HG02938 (cell line): ENCODE measurements at regions not wholly inside any gene's neighbourhood (a gene's known extent, or its start where the extent isn't known, plus 50 kb on each side); places are given as distances from the start of the nearest gene placed in this dataset.

Source experiments
- ATAC-seq: cut with Tn5 transposase; IDR thresholded peaks from one replicate; pipeline ENCODE4 v1.9.1; 2021; ENCODE audit warnings: mild to moderate bottlenecking, moderate library complexity; ENCODE audit not compliant: unreplicated experiment

DNA sequence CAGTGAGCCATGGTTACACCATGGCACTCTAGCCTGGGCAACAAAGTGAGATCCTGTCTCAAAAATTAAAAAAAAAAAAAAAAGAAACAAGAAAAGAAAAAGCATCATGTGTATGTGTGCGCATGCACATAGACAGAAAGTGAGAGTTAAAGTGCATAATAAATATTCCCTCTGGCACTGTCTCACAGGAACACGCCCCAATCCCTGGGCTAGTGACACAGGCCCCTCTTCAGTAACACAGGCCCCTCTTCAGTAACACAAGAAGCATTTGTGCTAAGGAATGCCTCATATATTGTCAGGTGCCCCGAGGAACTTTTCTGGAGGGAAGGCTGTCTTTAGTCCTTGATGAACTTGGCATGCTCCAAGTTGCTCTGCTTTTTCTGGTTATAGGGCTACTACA, 57.5 kb downstream of the RPL27A start:
- no peak for ATAC-seq

DNA sequence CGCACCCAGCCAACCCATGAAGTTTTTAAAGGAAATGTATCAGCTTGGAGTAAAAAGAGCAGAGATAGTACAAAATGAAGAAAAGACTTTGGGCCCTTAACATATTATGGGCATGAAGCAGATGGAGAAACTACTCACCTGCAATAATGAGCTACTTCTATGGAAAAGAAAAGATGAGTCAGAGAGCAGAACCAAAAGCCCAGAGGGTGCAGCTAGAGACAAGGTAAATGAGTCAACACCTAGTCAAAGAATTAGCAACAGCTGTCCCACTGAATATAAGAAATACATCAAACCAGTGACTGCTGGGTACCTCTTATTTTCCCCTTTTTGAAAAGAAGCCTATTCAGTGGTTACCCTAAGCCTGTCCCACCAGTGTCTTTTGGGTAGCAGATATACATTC, 61.8 kb downstream of the RPL27A start:
- ATAC-seq: no peak

DNA sequence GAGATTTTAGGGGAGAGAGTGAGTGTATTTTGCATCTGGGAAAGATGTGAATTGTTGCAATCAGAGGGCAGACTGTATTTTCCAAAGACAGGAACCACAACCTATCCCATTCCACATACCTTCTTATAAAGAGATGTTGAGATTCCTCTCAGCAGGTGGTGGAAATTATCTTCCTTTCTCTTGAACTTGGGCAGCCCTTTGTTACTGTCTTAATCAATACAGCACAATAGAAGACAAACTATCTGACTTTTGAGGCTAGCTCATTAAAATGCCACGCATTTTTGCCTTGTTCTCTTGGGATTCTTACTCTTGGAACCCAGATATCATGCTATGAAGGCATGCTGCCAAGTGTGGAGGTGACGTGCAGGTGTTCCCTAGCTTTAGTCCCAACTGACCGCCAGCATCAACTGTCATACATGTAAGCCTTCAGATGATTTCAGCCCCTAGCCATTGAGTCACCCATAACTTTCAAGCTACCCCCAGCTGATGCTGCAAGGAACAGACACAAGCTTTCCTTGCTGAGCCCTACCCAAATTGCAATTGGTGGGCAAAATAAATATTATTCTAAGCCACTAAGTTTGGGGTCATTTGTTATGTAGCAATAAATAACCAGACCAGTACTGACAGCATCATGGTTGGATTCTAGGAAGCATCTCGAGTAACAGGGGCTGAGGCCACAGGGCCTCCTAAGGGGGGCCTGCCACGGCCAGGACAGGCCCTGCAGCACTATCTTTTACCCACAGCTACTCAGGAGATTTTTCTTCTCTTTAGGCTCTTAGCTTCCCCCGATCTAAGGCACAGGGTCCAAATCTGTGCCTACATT, 63.0 kb downstream of the RPL27A start:
- ATAC-seq: no peak

DNA sequence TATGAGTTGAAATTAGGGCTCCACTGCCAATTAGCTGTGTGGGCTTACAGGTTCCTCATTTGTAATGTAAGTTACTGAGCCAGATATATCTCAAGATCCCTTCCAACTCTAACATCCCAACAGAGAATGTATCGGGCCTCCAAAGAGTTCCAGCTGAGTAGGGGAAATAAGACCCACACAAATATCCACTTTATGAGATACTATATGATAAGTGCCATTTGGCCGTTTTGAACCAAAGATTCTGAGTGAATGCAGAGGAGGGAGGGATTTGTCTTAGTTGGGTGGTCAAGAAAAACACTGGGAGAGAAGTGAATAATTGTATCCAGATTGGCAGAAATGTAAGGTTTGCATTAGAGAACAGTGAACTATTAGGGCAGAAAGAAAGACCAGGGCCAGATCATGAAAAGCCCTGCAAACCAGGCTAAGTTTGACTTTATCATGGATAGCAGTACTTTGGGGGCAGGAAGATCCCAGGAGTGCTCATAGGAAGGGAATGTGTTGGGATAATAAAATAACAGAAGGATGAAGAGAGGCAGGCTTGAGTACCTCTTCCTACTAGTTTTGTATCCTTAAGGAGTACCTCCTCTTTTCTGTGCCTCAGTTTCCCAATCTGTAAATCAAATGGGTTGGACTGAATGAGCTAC, 63.9 kb downstream of the RPL27A start:
- no peak for ATAC-seq

DNA sequence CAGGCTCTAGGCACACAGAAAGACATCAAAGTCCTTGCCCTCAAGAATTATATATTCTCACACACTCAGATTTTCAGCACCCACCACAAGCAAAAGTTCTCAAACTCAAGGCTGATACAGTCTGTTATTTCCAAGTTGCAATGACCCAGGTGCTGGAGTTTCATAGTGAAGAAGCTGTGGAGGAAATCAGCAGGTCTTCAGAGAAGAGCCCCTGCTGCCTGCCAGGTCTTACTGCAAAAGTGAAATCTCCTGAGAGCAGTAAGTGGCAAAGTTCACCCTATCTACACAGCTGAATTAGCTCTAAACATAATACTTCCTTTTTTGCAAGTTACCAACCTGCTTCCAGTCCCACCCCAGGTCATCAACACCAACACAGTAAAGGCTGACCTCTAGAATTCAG, 64.6 kb downstream of the RPL27A start:
- no peak for ATAC-seq

DNA sequence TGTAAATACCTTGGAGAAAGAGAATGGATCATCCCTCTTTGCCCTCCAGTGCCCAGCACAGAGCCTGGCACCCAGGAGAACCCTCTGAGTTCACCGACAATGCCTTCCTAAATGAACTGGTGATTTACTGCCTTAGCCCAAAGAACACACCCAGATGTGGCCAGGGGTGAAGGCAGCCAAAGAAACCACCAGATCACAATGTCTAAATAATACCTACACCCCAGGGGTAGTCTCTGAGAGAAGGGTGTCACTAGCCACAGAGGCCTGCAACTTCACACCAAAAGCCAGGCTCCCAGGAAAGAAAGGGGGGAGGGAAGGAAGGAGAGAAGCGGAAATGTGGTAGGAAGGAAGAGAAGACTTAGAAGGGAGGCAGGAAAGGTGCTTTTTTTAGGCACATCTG, 65.7 kb downstream of the RPL27A start:
- ATAC-seq: no peak

DNA sequence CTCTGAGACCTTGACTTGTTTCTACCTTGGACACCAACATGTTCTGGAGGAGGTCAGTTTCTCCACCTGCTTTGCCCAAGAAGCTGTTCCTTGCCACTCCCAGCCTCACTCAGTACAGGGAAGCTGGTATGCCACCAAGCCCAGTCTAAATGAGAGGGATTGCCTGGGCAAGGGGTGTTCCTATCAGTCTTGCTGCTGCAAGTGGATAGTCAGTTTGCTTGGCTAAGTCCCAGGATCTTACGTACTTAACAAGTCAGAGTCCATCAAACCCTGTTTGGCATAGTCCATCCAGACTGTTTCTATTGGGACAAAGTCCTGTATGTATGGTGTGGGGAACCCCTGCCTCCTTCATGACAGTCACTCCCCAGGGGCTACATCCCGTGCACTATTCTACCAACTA, 66.6 kb downstream of the RPL27A start:
- no peak for ATAC-seq

DNA sequence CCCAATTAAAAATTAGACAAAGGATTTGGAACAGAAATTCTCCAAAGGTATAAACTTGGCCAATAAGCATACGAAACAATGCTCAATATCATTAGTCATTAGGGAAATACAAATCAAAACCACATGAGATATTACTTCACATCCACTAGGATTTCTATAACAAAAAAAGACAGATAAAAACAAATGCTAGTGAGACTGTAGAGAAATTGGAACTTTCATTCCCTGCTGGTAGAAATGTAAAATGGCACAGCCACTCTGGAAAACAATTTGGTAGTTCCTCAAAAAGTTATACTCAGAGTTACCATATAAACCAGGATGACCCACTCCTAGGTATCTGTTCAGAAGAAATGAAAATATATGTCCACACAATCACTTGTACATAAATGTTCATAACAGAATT, 71.6 kb downstream of the RPL27A start:
- no peak for ATAC-seq

DNA sequence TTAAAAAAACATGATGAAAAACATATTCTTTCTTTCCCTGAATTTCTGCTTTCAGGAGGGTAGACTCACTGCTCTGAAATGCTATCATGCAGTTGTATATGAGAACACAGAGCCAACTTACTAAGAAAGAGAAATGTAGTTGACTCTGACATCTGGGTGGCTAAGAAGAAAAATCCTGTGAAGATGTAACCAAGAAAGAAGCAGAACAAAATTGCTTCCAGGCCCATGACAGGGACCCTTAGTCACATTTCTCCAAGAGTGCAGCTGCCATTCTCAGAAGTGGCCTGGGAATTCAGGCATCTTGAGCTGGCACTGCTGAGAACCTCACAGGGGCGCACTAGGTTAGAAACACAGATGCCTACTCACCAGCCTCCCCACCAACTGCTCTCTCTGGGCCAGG, 73.6 kb downstream of the RPL27A start:
- no peak for ATAC-seq

DNA sequence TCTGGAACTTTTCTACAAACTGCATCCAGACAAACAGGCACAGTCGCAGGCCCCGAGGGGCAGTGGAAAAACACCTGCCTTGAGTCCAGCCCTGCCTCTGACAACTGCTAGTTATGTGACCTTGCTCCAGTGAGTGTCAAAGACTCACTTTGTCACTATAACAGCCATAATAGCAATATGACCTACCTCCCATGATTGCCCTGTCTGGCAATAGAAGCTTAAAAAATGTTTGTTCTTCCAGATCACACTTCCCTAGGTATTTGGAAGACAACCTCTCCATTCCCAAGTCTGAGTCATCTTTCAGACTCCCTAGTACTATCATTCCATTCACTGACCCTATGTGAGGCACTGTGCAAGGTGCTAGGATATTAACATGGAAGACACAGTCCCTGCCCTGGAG, 74.5 kb downstream of the RPL27A start:
- no peak for ATAC-seq

DNA sequence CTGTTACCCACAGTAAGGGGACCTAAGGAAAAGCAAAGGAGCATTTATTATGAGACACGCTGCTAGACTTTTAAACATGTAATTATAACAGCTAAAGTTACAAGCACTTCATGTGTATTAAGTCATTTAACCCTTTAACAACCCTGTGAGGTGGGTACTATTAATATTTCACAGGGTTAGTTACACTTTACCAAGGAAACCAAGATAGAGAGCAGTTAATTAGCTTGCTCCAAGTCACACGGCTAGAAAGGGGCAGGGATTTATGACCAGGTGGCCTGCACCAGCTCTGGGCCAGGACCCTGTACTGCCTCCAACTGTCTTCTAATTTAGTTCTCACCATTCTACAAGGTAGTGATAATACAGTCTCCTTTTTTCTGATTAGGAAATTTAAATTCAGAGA, 74.9 kb downstream of the RPL27A start:
- ATAC-seq: no peak

DNA sequence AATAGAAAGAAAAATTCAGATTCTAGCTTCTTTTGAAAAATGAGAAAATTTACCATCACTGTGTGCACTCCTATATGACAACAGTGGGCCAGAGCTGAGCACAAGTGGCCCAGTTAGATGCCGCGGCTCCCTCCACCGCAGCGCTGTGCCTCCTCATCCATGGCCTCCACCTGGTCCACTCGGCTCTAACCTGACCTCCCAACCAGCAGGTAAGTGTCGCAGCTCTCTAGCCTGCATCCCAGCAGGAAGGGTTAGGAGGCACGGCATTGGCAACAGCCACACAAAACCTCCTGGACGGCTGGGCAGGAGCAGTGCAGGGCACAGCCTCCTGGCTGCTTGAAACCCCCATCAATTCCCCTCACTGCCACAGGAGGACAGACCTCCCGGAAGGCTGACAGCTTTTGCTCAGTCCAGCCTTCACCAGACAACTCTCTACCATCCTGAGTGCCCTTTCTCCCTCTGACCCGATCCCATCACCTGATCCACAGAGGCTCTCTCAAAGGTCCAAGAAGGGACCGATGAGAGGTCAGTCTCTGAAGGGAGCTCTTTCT, 76.1 kb downstream of the RPL27A start:
- ATAC-seq: no peak

DNA sequence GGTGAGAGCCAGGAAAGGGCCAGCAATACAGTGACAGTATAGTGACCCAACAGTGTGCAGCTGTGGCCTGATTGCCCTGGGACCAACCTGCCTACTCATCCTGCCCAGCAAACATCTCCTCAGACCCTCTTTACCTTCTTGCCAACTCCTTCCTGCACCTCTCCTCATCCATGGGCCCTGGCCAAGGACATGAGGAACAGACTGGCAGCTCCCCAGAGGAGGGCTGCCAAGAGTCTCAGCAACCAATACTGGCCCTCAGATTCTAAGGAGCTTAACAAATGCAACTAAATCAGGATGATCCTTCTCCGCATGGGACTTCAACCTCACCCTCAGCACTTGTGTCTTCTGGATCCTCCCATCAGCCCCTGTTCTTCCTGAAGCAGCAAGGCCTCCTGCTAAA, 77.0 kb downstream of the RPL27A start:
- ATAC-seq: no peak

DNA sequence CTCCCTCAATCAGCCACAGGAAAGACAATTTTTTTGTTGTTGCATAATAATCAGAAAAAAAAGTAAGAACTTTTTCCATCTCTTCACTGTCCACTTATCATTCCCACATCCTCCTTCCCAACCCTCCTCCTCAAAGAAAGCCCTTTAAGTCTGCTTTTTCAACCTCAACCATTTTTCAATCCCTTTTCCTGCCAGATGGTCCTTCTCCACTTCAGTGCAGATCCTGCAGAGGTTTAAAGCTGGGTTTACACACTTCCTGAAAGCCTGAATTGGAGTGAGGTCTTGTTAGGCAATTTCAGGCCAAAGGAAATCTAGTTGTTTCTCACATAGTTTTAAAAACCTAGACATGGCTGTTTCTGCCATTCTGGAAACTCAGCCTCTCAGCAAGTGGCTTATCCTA, 78.3 kb downstream of the RPL27A start:
- no peak for ATAC-seq

DNA sequence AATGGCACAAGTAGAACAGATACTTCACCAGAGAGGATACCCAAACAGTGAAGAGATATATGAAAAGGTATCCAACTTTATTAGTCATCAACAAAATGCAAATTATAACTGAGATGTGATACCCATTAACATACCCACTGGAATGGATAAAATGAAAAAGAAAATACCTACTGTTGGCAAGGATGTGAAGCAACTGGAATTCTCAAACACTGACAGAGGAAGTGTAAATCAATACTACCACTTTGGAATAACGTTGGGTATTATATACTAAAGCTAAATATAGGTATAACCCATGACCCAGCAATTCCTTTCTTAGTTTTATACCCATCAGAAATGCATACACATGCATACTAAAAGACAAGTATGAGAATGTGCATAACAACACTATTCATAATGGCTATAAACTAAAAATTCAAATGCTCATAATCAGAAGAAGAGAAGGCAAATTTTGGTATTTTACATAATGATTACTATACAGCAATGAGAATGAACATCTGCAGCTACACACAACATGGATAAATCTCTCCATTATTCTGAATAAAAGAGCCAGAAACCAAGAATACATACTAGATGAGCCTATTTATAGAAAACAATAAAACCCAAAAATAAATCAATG, 80.6 kb downstream of the RPL27A start:
- no peak for ATAC-seq

DNA sequence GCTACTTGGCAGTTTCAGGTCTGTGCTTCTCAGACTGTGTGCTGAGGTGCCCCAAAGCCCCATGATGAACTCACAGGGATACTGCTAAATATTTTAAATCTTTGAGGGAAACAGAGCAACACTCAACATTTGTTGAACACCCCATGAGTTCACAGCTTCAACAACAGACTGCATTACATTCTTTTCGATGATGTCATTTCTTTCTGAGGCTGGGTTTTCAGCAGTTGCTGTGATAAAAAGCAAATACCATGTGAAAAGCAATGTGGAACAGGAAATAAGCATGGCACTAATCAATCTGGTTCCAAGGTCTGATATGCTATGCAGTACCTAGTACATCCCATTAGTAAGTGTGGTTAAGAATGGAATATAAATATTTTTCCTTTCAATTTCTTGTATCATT, 82.7 kb downstream of the RPL27A start:
- ATAC-seq: no peak

DNA sequence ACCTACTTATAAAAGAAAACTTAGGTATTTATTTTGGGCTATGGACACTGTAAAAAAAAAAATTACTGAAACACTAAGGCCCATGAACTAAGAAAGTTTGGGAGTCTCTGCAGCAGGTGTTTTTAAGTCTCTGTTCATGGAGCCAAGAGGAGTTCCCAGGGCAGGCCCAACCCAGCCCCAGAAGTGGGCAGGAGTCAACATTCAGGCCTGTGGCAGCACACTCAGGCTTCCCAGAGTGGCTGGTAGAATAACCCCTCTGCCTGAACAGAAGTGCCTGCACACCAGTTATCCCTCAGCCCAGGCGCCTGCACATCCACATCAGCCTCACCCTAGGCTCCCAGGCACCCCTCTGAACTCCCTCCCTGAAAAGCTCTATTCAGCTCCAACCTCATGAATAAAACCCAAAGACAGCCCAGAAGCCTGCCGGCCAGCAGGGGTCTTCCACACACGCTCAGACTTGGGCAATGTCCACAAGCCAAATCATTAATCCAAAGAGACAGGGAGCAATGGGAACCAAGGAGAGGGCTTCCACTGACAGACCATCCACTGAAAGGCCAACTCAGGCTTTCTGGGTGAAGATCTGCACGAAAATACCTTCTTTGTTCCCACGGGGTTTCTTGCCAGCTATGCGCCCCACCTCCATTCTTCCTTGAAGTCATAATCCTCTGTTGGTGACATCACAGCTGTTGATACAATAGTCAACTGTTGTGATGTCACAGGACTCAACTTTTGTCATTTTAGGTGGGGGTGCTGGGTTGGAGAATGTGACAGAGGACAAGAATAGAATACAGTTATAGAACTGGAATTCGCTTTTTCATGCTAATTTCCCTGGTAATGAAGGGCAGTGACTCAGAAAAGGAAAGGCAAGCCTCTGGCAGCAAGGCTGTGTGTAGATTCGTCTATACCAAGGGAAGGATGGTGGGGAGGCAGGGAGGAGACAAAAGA, 83.7 kb downstream of the RPL27A start:
- ATAC-seq: no peak

DNA sequence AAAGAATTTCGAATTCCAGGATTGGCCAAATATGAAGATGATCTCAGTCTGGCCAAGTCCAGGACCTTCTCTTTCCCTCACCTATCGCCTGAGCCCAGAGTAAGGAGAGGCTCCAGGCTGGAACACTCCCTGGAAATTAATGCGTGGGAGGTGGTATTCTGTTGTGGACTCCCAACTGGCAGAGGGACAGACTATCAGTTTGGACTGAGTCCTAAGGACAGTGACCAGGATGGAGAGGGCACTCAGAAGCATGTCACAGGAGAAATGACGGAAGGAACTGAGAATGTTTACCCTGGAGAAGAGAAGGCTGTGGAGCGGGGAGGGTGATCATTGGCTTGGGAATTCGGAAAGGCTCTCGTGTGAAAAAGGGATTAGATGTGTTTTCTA, 84.4 kb downstream of the RPL27A start:
- ATAC-seq: no peak

DNA sequence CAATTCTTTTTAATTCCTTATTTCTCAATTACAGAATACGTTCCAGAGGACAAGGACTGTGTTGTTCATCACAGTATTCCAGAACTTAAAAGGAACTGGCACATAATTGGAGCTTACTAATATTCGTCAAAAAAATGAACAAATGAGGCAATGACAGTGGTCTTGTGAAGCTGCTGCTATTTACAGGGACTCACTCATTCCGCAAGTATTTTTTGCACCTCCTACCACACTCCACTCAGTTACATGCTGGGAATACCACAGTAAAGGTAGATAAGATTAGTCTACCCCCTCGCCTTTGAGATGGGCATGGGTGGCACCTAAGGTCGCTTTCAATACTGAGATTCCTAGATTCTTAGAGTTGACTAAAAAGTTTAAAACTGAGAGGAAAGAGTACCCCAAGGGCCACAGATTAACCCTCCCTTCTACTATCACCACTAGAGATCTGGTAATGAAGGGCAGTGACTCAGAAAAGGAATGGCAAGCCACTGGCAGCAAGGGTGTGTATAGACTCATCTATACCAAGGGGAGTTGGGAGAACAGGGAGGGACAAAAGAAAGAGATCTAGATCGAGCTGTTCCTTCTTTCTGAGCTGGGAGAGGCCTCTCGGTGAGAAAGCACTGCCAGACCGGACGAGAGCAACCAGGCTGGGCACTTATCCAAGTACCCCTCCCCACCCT, 85.0 kb downstream of the RPL27A start:
- no peak for ATAC-seq

DNA sequence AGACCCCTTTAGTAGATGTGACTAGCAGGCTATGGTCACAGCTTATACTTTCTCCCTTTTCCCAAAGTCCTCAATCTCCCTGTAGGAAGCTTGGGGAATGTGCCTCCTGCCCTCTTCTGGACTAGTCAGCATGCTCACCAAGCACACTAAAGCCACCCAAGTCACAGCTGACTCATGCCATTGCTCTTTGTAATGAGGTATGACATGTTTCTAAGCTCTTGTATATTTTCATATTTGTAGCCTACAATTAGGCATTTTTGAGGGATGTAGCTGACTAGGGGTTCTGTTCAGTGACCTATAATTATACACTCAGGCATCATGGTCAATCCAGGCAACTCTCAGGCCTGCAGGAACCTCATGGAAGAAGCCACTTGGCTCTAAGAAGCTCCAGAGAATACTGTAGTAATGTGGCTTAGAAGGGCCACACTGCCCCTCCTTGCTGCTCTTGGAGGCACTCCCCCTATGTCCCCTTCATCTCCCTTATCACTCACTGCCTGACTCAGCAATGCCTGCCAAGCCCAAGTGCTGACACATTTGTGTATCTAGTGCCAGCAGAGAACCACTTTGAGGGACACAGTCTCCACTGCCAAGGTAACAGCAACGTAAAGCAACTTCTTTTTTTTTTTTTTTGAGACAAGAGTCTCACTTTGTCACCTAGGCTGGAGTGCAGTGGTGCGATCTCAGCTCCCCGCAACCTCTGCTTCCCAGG, 86.2 kb downstream of the RPL27A start:
- ATAC-seq: no peak
